ENCODE measurements at regions not wholly inside any gene's neighbourhood (a gene's known extent, or its start where the extent isn't known, plus 50 kb on each side); places are given as distances from the start of the nearest gene placed in this dataset.
"Not testable (repeated sequence)": the region's sequence is repeated elsewhere in the genome, so short reads cannot be mapped to it uniquely, and the experiment has no call there.

GRCh38 chr5:177891547-177892356 is 104.3 kb downstream of the PROP1 start:
- H3K79me2 ChIP-seq; H3K9me2 ChIP-seq (replicated peaks; ENCODE audit: insufficient read depth); H3K36me3 ChIP-seq (replicated peaks; ENCODE audit: insufficient read depth, low read depth); H2AFZ ChIP-seq; H3K9me3 ChIP-seq (ENCODE audit: low read depth); DNase-seq (ENCODE audit: low spot score); H3K4me3 ChIP-seq; H4K20me1 ChIP-seq (ENCODE audit: insufficient read depth, poor library complexity, severe bottlenecking); H3K27me3 ChIP-seq; H3K27ac ChIP-seq; H3K4me2 ChIP-seq; H3K4me1 ChIP-seq (ENCODE audit: insufficient read depth): not testable (repeated sequence)
- WGBS (ENCODE audit: low lambda C conversion rate, missing lambda C conversion rate) = 17% methylated on average over 6 of the region's 11 CpGs
- peak; percentile 45 for TF ChIP-seq CTCF (IDR thresholded peaks at IDR 0.05; ENCODE audit: poor library complexity)

DNA sequence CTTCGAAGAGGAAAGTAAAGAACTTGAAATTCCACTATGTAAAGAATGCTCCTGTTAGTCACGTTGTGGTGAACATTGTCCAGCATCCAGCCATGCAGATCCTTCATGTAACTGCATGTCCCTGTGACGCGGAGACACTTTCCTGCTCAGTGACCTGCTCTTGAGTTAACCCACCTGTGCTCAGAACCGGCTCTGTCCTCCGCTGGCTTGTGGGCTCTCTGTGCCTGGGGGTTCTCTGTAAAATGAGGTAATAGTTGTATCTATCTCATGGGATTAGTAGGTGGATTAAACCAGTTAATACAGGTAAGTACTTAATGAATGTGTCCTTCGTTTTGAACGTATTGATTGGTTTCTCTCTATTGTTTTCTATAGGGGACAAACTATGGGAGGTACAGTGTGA is 100.6 kb upstream of the FAM153A start:
- 94% methylated on average over 8 of the region's 8 CpGs for WGBS (ENCODE audit: low lambda C conversion rate, missing lambda C conversion rate)
- H3K79me2 ChIP-seq = not testable (repeated sequence)

GRCh38 chr5:177875900-177876238 is 93.2 kb upstream of the FAM153A start:
- not testable (repeated sequence) for H2AFZ ChIP-seq; H3K36me3 ChIP-seq (replicated peaks; ENCODE audit: insufficient read depth, low read depth); H4K20me1 ChIP-seq (ENCODE audit: insufficient read depth, poor library complexity, severe bottlenecking); DNase-seq (ENCODE audit: low spot score); H3K9me2 ChIP-seq (replicated peaks; ENCODE audit: insufficient read depth); H3K9me3 ChIP-seq (ENCODE audit: low read depth); H3K4me1 ChIP-seq (ENCODE audit: insufficient read depth); H3K79me2 ChIP-seq; H3K27ac ChIP-seq; H3K27me3 ChIP-seq; H3K4me3 ChIP-seq
- H3K4me2 ChIP-seq = peak overlapping the region; percentile 60
- 0% methylated on average over 5 of the region's 15 CpGs for WGBS (ENCODE audit: low lambda C conversion rate, missing lambda C conversion rate)

More for the DNA sequence above, 100.6 kb upstream of the FAM153A start:
- H2AFZ ChIP-seq; H3K4me2 ChIP-seq; H4K20me1 ChIP-seq (ENCODE audit: insufficient read depth, poor library complexity, severe bottlenecking); H3K27me3 ChIP-seq; H3K9me2 ChIP-seq (replicated peaks; ENCODE audit: insufficient read depth); H3K9me3 ChIP-seq (ENCODE audit: low read depth); H3K4me1 ChIP-seq (ENCODE audit: insufficient read depth); H3K27ac ChIP-seq; DNase-seq (ENCODE audit: low spot score); H3K36me3 ChIP-seq (replicated peaks; ENCODE audit: insufficient read depth, low read depth); H3K4me3 ChIP-seq: not testable (repeated sequence)

GRCh38 chr5:177875013-177875899 is 92.6 kb upstream of the FAM153A start:
- H3K4me1 ChIP-seq (ENCODE audit: insufficient read depth); H3K9me3 ChIP-seq (ENCODE audit: low read depth); DNase-seq (ENCODE audit: low spot score); H3K79me2 ChIP-seq; H3K4me3 ChIP-seq; H3K9me2 ChIP-seq (replicated peaks; ENCODE audit: insufficient read depth); H3K27ac ChIP-seq; H3K27me3 ChIP-seq; H3K36me3 ChIP-seq (replicated peaks; ENCODE audit: insufficient read depth, low read depth); H4K20me1 ChIP-seq (ENCODE audit: insufficient read depth, poor library complexity, severe bottlenecking); H2AFZ ChIP-seq: not testable (repeated sequence)
- H3K4me2 ChIP-seq = peak overlapping the region; percentile 73
- 0% methylated on average over 2 of the region's 56 CpGs for WGBS (ENCODE audit: low lambda C conversion rate, missing lambda C conversion rate)

GRCh38 chr5:177863822-177864446 is 81.2 kb upstream of the FAM153A start:
- not testable (repeated sequence) for H2AFZ ChIP-seq; H3K4me3 ChIP-seq; DNase-seq (ENCODE audit: low spot score); H3K9me2 ChIP-seq (replicated peaks; ENCODE audit: insufficient read depth); H3K27ac ChIP-seq; H3K9me3 ChIP-seq (ENCODE audit: low read depth); H3K27me3 ChIP-seq; H4K20me1 ChIP-seq (ENCODE audit: insufficient read depth, poor library complexity, severe bottlenecking); H3K79me2 ChIP-seq; H3K4me1 ChIP-seq (ENCODE audit: insufficient read depth); H3K4me2 ChIP-seq; H3K36me3 ChIP-seq (replicated peaks; ENCODE audit: insufficient read depth, low read depth)
- WGBS (ENCODE audit: low lambda C conversion rate, missing lambda C conversion rate) = 73% methylated on average over 8 of the region's 18 CpGs

DNA sequence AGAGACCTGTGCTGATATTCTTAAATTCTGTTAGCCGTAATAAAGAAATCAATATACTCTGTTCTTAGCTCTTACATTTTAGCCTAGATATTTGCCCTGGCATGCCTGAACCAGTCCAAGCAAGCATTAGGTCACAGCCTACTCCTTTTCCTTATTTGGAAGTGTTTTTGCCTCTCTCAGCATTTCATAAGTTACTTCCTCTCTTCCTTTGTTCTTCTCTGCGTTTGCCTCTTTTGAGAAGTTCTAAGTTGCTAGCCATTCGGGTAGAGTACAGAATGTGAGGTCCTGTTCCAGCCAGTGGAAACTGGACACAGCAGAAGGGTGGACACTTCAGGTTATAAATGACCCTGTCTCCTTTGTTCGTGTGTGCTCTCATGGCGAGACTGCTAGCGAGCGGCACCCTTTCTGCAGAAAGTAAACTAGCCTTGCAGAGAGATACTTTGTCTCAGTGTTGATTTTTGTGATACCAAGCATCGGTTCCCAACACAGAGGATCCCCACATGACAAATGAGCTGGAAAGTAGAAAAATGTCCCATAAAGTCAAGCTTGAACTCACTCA is 75.0 kb upstream of the FAM153A start:
- H2AFZ ChIP-seq; H3K9me2 ChIP-seq (replicated peaks; ENCODE audit: insufficient read depth): not testable (repeated sequence)

GRCh38 chr5:177856474-177856873 is 73.8 kb upstream of the FAM153A start:
- not testable (repeated sequence) for H3K27ac ChIP-seq

More for the DNA sequence above, 75.0 kb upstream of the FAM153A start:
- 94% methylated on average over 6 of the region's 8 CpGs for WGBS (ENCODE audit: low lambda C conversion rate, missing lambda C conversion rate)
- H3K27ac ChIP-seq; H3K4me2 ChIP-seq; DNase-seq (ENCODE audit: low spot score); H3K4me3 ChIP-seq; H3K4me1 ChIP-seq (ENCODE audit: insufficient read depth); H3K9me3 ChIP-seq (ENCODE audit: low read depth); H3K36me3 ChIP-seq (replicated peaks; ENCODE audit: insufficient read depth, low read depth); H3K27me3 ChIP-seq; H4K20me1 ChIP-seq (ENCODE audit: insufficient read depth, poor library complexity, severe bottlenecking); H3K79me2 ChIP-seq: not testable (repeated sequence)

More at GRCh38 chr5:177856474-177856873, 73.8 kb upstream of the FAM153A start:
- not testable (repeated sequence) for H3K27me3 ChIP-seq; H3K4me1 ChIP-seq (ENCODE audit: insufficient read depth); H4K20me1 ChIP-seq (ENCODE audit: insufficient read depth, poor library complexity, severe bottlenecking); H3K4me3 ChIP-seq; H3K9me3 ChIP-seq (ENCODE audit: low read depth); H3K4me2 ChIP-seq; H3K9me2 ChIP-seq (replicated peaks; ENCODE audit: insufficient read depth); H2AFZ ChIP-seq; DNase-seq (ENCODE audit: low spot score); H3K79me2 ChIP-seq; H3K36me3 ChIP-seq (replicated peaks; ENCODE audit: insufficient read depth, low read depth)
- 83% methylated on average over 2 of the region's 2 CpGs for WGBS (ENCODE audit: low lambda C conversion rate, missing lambda C conversion rate)

Data from hepatocyte (in vitro differentiated cells).